HG02610 (cell line): ENCODE measurements at regions not wholly inside any gene's neighbourhood (a gene's known extent, or its start where the extent isn't known, plus 50 kb on each side); places are given as distances from the start of the nearest gene placed in this dataset.

Experiments
- ATAC-seq: cut with Tn5 transposase; IDR thresholded peaks from one replicate; pipeline ENCODE4 v1.9.1; 2021; ENCODE audit warnings: mild to moderate bottlenecking, moderate library complexity; ENCODE audit not compliant: unreplicated experiment

DNA sequence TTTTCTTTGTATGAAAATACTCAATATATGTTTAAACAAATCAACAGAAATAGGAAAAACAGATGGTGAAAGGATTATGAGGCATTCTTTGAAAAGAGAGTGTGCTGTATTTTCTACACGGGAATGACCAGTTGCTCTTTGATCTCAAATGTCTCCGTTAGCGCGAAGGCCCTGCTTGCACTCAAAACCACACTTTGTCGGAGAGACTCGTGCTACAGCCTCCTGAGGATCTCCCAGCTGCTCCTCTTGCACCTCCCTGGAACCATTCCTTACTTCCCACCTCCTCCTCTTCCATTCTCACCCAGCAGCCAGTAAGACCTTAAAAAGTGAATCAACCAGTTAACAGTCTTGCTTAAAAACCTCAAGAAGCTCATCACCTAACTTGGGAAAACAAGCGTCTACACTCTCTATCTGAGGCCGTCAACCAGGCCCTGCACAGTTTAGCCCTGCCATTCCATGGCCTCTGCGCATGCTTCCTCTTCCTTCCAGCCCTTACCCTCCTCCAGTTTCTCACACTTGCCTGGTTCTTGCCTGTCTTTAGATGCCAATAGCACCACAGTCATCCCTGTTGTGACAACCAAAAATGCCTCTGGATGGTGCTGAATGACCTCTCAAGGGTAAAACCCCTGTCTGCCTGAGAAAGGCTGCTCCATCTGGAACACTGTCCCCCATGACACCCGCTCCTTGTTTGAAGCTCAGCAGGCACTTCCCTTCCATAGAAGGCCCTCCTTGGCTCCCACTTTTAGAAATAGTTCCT, 594.7 kb upstream of the WWC1 start:
- ATAC-seq, result no peak

DNA sequence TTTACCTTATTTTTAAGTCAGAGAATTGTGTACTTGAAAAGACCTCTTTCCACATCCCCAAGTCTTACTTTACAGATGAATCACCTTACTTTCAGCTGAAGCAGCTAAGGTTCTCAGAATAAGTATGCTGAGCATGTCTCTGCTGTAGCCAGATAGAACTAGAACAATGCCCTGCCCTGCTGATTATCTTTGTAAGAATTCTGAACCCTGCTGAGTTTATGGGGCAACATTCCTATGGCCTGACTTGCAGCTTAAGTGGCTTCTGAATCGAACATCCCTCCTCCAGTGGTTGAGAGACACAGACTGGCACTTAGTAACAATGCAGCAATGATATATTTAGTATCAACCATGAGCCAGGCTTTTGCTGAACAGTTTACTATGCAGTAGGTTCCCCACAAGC, 592.0 kb upstream of the WWC1 start:
- ATAC-seq, result no peak

DNA sequence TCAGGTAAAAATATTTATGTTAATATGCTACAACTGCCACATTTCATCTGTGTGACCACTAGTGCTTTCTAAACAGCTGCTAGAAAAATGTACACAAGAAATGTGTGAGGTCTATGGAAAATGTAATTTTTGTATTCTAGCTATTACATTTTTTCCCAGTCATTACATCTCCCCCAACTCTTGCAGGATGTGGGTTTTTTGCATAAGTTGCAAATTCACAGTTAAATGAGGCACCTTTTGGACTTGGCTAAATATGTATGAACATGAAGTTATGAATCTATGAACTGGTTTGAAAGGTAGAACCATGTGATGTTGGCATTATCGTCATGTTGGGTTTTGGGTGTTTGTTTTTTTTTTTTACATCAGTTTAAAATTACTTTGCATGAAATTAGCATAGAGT, 590.4 kb upstream of the WWC1 start:
- ATAC-seq, result no peak

- ATAC-seq, result no peak
These were observed 589.4 kb upstream of the WWC1 start for GRCh38 chr5:167702014-167702413.

DNA sequence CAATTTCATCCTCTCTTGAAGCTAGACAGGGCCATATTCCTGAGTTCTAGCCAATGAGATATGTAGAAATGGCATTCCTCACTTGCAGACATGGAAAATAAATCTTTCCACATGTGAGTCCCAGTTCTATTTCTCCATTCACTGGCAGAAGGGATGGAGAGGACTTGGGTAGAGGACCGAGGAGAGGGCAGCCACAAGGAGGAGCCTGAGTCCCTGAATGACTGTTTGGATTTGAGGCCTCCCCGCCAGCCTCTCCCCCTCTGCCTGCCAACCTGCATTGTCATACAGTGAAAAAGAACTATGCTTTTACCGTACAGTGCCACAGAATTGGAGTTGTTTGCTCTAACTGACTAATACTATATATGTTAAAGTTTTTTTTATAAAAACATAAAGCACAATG, 583.0 kb upstream of the WWC1 start:
- ATAC-seq, result no peak

GRCh38 chr5:167709625-167710024, 581.8 kb upstream of the WWC1 start:
- ATAC-seq, result peak; percentile 48

GRCh38 chr5:167710444-167711073, 580.9 kb upstream of the WWC1 start:
- no peak for ATAC-seq

DNA sequence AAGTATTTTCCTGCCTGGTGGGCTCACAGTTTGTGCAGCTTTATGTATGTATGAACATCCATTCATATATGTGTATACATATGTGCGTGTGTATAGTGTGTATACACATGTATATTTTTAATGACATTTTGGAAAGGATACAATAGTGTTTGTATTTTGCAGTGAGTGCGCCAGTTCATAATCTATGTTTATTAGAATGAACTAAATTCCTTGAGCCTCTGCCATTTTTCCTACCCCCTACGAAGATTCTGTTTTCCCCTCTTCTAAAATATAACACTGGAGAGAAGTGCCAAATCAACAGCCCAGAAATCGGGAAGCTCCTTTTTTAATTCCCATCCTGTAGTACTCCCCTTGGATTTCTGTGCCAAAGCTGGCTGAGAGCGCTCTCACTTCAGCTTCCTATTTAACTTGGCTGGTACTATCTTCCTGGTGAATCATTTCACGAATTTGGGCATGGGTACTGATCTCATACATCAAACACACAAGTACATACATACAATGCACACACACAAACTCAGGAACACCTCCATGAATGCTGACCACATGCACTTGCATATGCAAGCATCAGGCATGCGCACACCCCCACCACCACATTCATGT, 578.4 kb upstream of the WWC1 start:
- no peak for ATAC-seq

- no peak for ATAC-seq
These were observed 577.5 kb upstream of the WWC1 start for GRCh38 chr5:167713896-167714295.

- no peak for ATAC-seq
These were observed 575.2 kb upstream of the WWC1 start for GRCh38 chr5:167716126-167716775.

DNA sequence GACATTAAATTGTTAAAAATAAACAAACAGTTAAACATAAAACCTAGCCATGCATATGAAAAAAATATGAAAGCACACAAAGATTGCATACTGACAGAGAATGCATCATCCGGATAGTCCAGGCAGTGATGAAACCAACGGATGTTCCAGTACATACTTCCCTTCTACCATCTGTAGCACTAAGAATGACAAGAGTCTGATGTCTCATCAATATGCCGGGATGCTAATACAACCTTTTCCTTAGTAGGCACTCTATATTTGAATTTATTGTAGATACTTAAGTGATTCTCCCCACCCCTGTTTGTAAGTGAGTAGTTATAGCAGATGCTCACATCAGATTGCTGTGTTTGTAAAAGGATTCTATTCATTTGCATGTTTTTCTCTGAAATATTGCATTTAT, 571.2 kb upstream of the WWC1 start:
- no peak for ATAC-seq

DNA sequence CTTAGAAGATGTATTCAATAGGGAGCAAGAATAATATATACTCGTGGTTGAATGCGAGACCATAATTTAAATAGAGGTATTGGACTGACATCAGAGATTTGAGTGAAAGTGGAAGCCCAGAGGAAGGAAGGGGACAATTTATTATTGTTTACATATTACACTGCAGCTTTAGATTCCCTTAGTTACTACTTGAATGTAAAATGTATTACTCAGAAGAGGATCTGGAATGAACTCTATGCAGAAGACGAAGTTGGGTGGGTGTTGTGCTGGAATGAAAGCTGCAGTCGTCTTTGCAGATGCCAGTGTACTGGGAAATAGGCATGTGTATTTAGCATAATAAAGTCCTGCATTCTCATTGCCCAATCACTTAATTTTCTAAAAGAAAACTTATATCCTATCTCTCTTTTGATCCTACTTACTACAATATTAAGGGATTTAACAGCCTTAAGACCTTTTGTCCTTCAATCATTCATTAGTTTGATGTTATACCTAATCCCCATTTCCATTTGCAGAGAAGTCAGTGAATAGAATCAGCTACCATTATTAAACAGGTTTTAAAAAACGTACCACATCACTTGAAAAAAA, 570.7 kb upstream of the WWC1 start:
- no peak for ATAC-seq

- no peak for ATAC-seq
These were observed 569.5 kb upstream of the WWC1 start for GRCh38 chr5:167721926-167722440.

GRCh38 chr5:167723254-167723871, 568.1 kb upstream of the WWC1 start:
- ATAC-seq, result peak; percentile 96

- ATAC-seq, result no peak
These were observed 566.2 kb upstream of the WWC1 start for GRCh38 chr5:167725264-167725663.

GRCh38 chr5:167725741-167726140, 565.7 kb upstream of the WWC1 start:
- no peak for ATAC-seq

GRCh38 chr5:167726642-167727041, 564.8 kb upstream of the WWC1 start:
- no peak for ATAC-seq

- ATAC-seq, result no peak
These were observed 561.3 kb upstream of the WWC1 start for GRCh38 chr5:167730121-167730520.

DNA sequence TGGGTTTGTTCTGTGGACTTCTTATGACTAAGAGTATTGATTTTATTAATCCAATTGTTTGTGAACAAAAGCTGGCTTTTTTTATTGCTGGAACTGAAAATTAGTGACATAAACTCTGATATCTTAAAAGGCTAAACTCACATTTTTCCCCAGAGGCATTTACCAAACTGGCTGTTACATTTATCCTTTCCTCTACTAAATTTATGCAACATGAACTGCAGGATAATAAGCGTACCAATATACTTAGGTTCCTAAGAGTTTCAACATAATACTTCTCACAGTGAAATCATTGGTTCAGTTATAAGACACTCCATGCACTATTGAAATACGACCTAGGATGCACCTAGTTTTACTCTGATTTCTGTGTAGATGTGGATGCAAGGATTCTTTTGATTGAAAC, 560.8 kb upstream of the WWC1 start:
- no peak for ATAC-seq

DNA sequence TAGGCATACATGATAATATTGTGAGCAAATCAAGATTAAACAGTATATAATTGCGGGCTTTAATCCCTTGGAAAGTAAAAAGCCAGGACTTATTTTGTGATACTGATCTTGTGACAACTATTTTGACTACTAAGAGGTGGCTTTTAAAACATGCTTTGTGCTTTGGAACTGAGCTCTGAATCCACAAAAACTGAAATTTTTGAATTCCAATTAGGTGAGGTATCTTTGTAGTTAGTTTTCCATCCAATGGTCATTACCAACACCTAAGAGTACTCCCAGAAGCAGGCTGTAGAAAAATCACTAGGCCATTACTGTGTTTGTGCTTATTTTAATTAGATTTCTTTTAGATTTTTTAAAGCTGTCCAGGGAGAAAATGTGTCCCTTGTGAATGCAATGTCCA, 559.5 kb upstream of the WWC1 start:
- no peak for ATAC-seq

DNA sequence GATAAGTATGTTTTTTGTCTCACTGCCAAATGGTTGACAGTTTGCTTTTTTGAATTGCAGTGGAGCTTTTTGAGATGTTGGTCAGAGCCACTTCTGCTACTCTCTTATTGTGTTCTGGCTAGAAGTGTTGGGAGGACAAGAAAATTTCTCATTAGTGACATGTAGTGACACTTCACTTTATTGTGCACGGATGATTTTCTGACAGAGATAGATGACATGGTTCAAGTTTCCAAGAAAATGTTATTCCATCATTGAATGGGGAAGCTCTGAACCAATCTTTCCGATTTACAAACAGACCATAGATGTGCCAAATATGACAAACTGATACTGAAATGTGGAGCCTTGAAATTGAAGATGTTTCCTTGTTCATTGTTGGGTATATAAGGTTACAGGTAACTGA, 558.9 kb upstream of the WWC1 start:
- ATAC-seq, result no peak
